Tibial nerve (tissue), 4 donors: ENCODE measurements at regions not wholly inside any gene's neighbourhood (a gene's known extent, or its start where the extent isn't known, plus 50 kb on each side); places are given as distances from the start of the nearest gene placed in this dataset.

Source experiments
- CTCF ChIP-seq, 5 experiments: fragments of 200-600 bp in 3 of 5; fragments of 450-650 bp in 2 of 5; sonication (generic) in 3 of 5; IDR thresholded peaks; one replicate each; pipeline ENCODE4 v1.5.1; 2016 to 2019; ENCODE audit warnings: antibody characterized with exemption in 5 of 5, mild to moderate bottlenecking in 3 of 5, moderate library complexity in 2 of 5
- EP300 ChIP-seq, 2 donors: sonication (generic); formaldehyde crosslinking; IDR thresholded peaks; one replicate each; pipeline ENCODE4 v1.6.1; 2017; ENCODE audit warnings: antibody characterized with exemption in 2 of 2, mild to moderate bottlenecking in 1 of 2
- POLR2A ChIP-seq, 2 donors: fragments of 450-650 bp; IDR thresholded peaks; one replicate each; pipeline ENCODE4 v1.6.1; 2017; ENCODE audit warnings: antibody characterized with exemption in 2 of 2, mild to moderate bottlenecking in 2 of 2, moderate library complexity in 2 of 2

GRCh38 chr11:69931994-69932910 lies 113.0 kb upstream of the FGF3 start:
- TF ChIP-seq POLR2A (IDR thresholded peaks at IDR 0.05) (no peak), CTCF (IDR thresholded peaks at IDR 0.05) (no peak), EP300 (IDR thresholded peaks at IDR 0.05) (no peak)
